ENCODE measurements at regions not wholly inside any gene's neighbourhood (a gene's known extent, or its start where the extent isn't known, plus 50 kb on each side); places are given as distances from the start of the nearest gene placed in this dataset.

GRCh38 chr2:126748188-126748760 lies 92.3 kb downstream of the GYPC start:
- Histone ChIP-seq H3K4me1 (ENCODE audit: insufficient read depth, low read length) (no peaks in the 10 kb centered on the region), H3K4me3 (ENCODE audit: low read length) (no peak overlapping the region), H3K9me3 (ENCODE audit: low read depth, low read length) (no peaks in the 10 kb centered on the region), H3K27me3 (ENCODE audit: insufficient read depth, low read length) (no peaks in the 10 kb centered on the region)

- no peaks in the 10 kb centered on the region for H3K4me1 ChIP-seq (ENCODE audit: insufficient read depth, low read length)
- H3K27me3 ChIP-seq (ENCODE audit: insufficient read depth, low read length) = no peaks in the 10 kb centered on the region
- no peak overlapping the region for H3K4me3 ChIP-seq (ENCODE audit: low read length)
- no peaks in the 10 kb centered on the region for H3K9me3 ChIP-seq (ENCODE audit: low read depth, low read length)
Observed at GRCh38 chr2:126748929-126749518, 93.1 kb downstream of the GYPC start.

GRCh38 chr2:126749537-126749936 lies 93.6 kb downstream of the GYPC start:
- H3K27me3 ChIP-seq (ENCODE audit: insufficient read depth, low read length) = no peaks in the 10 kb centered on the region
- H3K9me3 ChIP-seq (ENCODE audit: low read depth, low read length) = no peaks in the 10 kb centered on the region
- no peaks in the 10 kb centered on the region for H3K4me1 ChIP-seq (ENCODE audit: insufficient read depth, low read length)
- no peak overlapping the region for H3K4me3 ChIP-seq (ENCODE audit: low read length)

- no peak overlapping the region for H3K4me3 ChIP-seq (ENCODE audit: low read length)
- H3K9me3 ChIP-seq (ENCODE audit: low read depth, low read length) = no peaks in the 10 kb centered on the region
- H3K27me3 ChIP-seq (ENCODE audit: insufficient read depth, low read length) = no peaks in the 10 kb centered on the region
- no peaks in the 10 kb centered on the region for H3K4me1 ChIP-seq (ENCODE audit: insufficient read depth, low read length)
Observed at GRCh38 chr2:126750506-126750905, 94.5 kb downstream of the GYPC start.

GRCh38 chr2:126751477-126751876 lies 95.5 kb downstream of the GYPC start:
- Histone ChIP-seq H3K9me3 (ENCODE audit: low read depth, low read length) (no peaks in the 10 kb centered on the region), H3K4me1 (ENCODE audit: insufficient read depth, low read length) (no peaks in the 10 kb centered on the region), H3K4me3 (ENCODE audit: low read length) (no peak overlapping the region), H3K27me3 (ENCODE audit: insufficient read depth, low read length) (no peaks in the 10 kb centered on the region)

- no peaks in the 10 kb centered on the region for H3K9me3 ChIP-seq (ENCODE audit: low read depth, low read length)
- no peaks in the 10 kb centered on the region for H3K27me3 ChIP-seq (ENCODE audit: insufficient read depth, low read length)
- no peaks in the 10 kb centered on the region for H3K4me1 ChIP-seq (ENCODE audit: insufficient read depth, low read length)
Observed at GRCh38 chr2:126752876-126753275, 96.9 kb downstream of the GYPC start.

GRCh38 chr2:126753501-126754212 lies 97.7 kb downstream of the GYPC start:
- Histone ChIP-seq H3K4me3 (ENCODE audit: low read length) (no peak overlapping the region), H3K4me1 (ENCODE audit: insufficient read depth, low read length) (no peaks in the 10 kb centered on the region), H3K9me3 (ENCODE audit: low read depth, low read length) (no peaks in the 10 kb centered on the region), H3K27me3 (ENCODE audit: insufficient read depth, low read length) (no peaks in the 10 kb centered on the region)

More at GRCh38 chr2:126752876-126753275, 96.9 kb downstream of the GYPC start:
- no peak overlapping the region for H3K4me3 ChIP-seq (ENCODE audit: low read length)

GRCh38 chr2:126754240-126755004 lies 98.5 kb downstream of the GYPC start:
- Histone ChIP-seq H3K4me1 (ENCODE audit: insufficient read depth, low read length) (no peaks in the 10 kb centered on the region), H3K9me3 (ENCODE audit: low read depth, low read length) (no peaks in the 10 kb centered on the region), H3K4me3 (ENCODE audit: low read length) (no peak overlapping the region), H3K27me3 (ENCODE audit: insufficient read depth, low read length) (no peaks in the 10 kb centered on the region)

GRCh38 chr2:126756125-126756524 lies 100.2 kb downstream of the GYPC start:
- Histone ChIP-seq H3K27me3 (ENCODE audit: insufficient read depth, low read length) (no peaks in the 10 kb centered on the region), H3K9me3 (ENCODE audit: low read depth, low read length) (no peaks in the 10 kb centered on the region), H3K4me3 (ENCODE audit: low read length) (no peak overlapping the region), H3K4me1 (ENCODE audit: insufficient read depth, low read length) (peaks cover 2% of the 10 kb centered on the region)

GRCh38 chr2:126761256-126761980 lies 105.5 kb downstream of the GYPC start:
- Histone ChIP-seq H3K27me3 (ENCODE audit: insufficient read depth, low read length) (no peaks in the 10 kb centered on the region), H3K9me3 (ENCODE audit: low read depth, low read length) (no peaks in the 10 kb centered on the region), H3K4me3 (ENCODE audit: low read length) (no peak overlapping the region), H3K4me1 (ENCODE audit: insufficient read depth, low read length) (peaks cover 28% of the 10 kb centered on the region)

- H3K4me1 ChIP-seq (ENCODE audit: insufficient read depth, low read length) = peaks cover 28% of the 10 kb centered on the region
- H3K4me3 ChIP-seq (ENCODE audit: low read length) = no peak overlapping the region
- no peaks in the 10 kb centered on the region for H3K27me3 ChIP-seq (ENCODE audit: insufficient read depth, low read length)
- no peaks in the 10 kb centered on the region for H3K9me3 ChIP-seq (ENCODE audit: low read depth, low read length)
Observed at GRCh38 chr2:126761981-126762878, 106.3 kb downstream of the GYPC start.

- Histone ChIP-seq H3K4me1 (ENCODE audit: insufficient read depth, low read length) (peaks cover 28% of the 10 kb centered on the region), H3K27me3 (ENCODE audit: insufficient read depth, low read length) (no peaks in the 10 kb centered on the region), H3K4me3 (ENCODE audit: low read length) (no peak overlapping the region), H3K9me3 (ENCODE audit: low read depth, low read length) (no peaks in the 10 kb centered on the region)
Observed at GRCh38 chr2:126764686-126765265, 108.8 kb downstream of the GYPC start.

GRCh38 chr2:126765395-126765794 lies 109.4 kb downstream of the GYPC start:
- H3K9me3 ChIP-seq (ENCODE audit: low read depth, low read length) = no peaks in the 10 kb centered on the region
- H3K27me3 ChIP-seq (ENCODE audit: insufficient read depth, low read length) = no peaks in the 10 kb centered on the region
- peaks cover 28% of the 10 kb centered on the region for H3K4me1 ChIP-seq (ENCODE audit: insufficient read depth, low read length)

More at GRCh38 chr2:126765395-126765794, 109.4 kb downstream of the GYPC start:
- no peak overlapping the region for H3K4me3 ChIP-seq (ENCODE audit: low read length)

Data from mononuclear cell (primary cell).